Mucosa of descending colon (tissue), 3 donors: ENCODE measurements at regions not wholly inside any gene's neighbourhood (a gene's known extent, or its start where the extent isn't known, plus 50 kb on each side); places are given as distances from the start of the nearest gene placed in this dataset.

Source experiments
- ATAC-seq: fragments of 200-7000 bp; cut with Tn5 transposase; one replicate; pipeline ENCODE4 v1.9.1; 2020; ENCODE audit warnings: mild to moderate bottlenecking, moderate library complexity
- DNase-seq, 3 donors: peaks; one replicate each; pipeline ENCODE4 v3.0.0-alpha.2; 2020
- H3K36me3 ChIP-seq: fragments of 200-600 bp; one replicate; pipeline ENCODE4 v1.8.0; 2021; ENCODE audit warnings: low read depth, mild to moderate bottlenecking
- H3K4me1 ChIP-seq: fragments of 200-600 bp; one replicate; pipeline ENCODE4 v1.8.0; 2021; ENCODE audit warnings: low read depth, mild to moderate bottlenecking
- H3K4me3 ChIP-seq: fragments of 200-600 bp; one replicate; pipeline ENCODE4 v1.8.0; 2021; ENCODE audit warnings: mild to moderate bottlenecking
- H3K9me3 ChIP-seq: fragments of 200-600 bp; one replicate; pipeline ENCODE4 v1.8.0; 2021; ENCODE audit warnings: mild to moderate bottlenecking
- intact Hi-C, 2 donors: fragments of 100-400 bp; cut with DNase I in 1 of 2; cut with micrococcal nuclease in 1 of 2; formaldehyde crosslinking; loops; one replicate each; pipeline versions ENCODE4 v1.11.0 to v1.11.1; 2022; cut with DNase I, micrococcal nuclease
- TF ChIP-seq, protein P1 (sequence below): fragments of 200-600 bp; IDR thresholded peaks from one replicate; pipeline ENCODE4 v1.8.0; 2022; ENCODE audit warnings: antibody characterized with exemption, mild to moderate bottlenecking
- donor health status: DM: no; HTN: no; CAD: no; lungs with moderate emphysema.
- donor health status: DM: no; HTN: no; CAD: no.
- donor health status: DM: no; HTN: yes; CAD: no.

GRCh38 chr16:49018259-49018931, 263.2 kb downstream of the CBLN1 start:
- Histone ChIP-seq H3K36me3 (no peaks in the 10 kb centered on the region), H3K4me1 (no peaks in the 10 kb centered on the region), H3K4me3 (no peak overlapping the region), H3K9me3 (no peaks in the 10 kb centered on the region)
- intact Hi-C loops = no loop called here
- DNase-seq = no peak
- TF ChIP-seq, protein P1, sequence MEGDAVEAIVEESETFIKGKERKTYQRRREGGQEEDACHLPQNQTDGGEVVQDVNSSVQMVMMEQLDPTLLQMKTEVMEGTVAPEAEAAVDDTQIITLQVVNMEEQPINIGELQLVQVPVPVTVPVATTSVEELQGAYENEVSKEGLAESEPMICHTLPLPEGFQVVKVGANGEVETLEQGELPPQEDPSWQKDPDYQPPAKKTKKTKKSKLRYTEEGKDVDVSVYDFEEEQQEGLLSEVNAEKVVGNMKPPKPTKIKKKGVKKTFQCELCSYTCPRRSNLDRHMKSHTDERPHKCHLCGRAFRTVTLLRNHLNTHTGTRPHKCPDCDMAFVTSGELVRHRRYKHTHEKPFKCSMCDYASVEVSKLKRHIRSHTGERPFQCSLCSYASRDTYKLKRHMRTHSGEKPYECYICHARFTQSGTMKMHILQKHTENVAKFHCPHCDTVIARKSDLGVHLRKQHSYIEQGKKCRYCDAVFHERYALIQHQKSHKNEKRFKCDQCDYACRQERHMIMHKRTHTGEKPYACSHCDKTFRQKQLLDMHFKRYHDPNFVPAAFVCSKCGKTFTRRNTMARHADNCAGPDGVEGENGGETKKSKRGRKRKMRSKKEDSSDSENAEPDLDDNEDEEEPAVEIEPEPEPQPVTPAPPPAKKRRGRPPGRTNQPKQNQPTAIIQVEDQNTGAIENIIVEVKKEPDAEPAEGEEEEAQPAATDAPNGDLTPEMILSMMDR = no peak
- ATAC-seq = no peak

GRCh38 chr16:49017501-49017900, 264.1 kb downstream of the CBLN1 start:
- intact Hi-C loops = no loop called here
- Histone ChIP-seq H3K36me3 (no peaks in the 10 kb centered on the region), H3K4me1 (no peaks in the 10 kb centered on the region), H3K9me3 (no peaks in the 10 kb centered on the region), H3K4me3 (no peak overlapping the region)
- TF ChIP-seq, protein P1 = no peak
- ATAC-seq (no peak), DNase-seq (no peak)

- intact Hi-C loops = no loop called here
- no peak for ATAC-seq
- TF ChIP-seq, protein P1 = no peak
- Histone ChIP-seq H3K4me1 (no peaks in the 10 kb centered on the region), H3K36me3 (no peaks in the 10 kb centered on the region), H3K9me3 (no peaks in the 10 kb centered on the region), H3K4me3 (no peak overlapping the region)
- DNase-seq = no peak
These were observed 265.2 kb downstream of the CBLN1 start for GRCh38 chr16:49016461-49016860.

DNA sequence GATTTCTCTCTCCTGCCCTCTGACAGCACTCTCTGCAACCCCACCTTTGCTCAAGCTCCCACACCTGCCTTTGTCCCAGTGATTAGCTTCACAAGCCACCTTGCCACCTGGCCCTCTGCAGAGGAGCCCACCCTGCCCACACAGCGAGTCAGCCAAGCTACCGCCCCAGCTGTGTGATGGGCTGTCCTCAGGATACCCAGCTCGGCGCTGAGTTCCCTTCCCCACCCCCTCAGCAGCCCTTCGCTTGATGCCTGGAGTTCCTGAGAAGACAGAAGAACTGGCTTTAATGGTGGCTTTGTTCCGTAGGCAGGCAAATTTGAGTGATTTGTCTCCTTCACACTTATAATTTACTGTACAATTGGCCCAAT, 266.4 kb downstream of the CBLN1 start:
- no peaks in the 10 kb centered on the region for H3K9me3 ChIP-seq
- intact Hi-C loops = no loop called here
- H3K4me3 ChIP-seq = no peak overlapping the region
- no peak for DNase-seq
- no peaks in the 10 kb centered on the region for H3K4me1 ChIP-seq
- no peak for ATAC-seq
- no peaks in the 10 kb centered on the region for H3K36me3 ChIP-seq
- TF ChIP-seq, protein P1 = no peak

- H3K4me3 ChIP-seq = no peak overlapping the region
- TF ChIP-seq, protein P1 = no peak
- no peaks in the 10 kb centered on the region for H3K36me3 ChIP-seq
- no peaks in the 10 kb centered on the region for H3K9me3 ChIP-seq
- intact Hi-C loops = no loop called here
- ATAC-seq = no peak
- no peak for DNase-seq
- H3K4me1 ChIP-seq = no peaks in the 10 kb centered on the region
These were observed 267.1 kb downstream of the CBLN1 start for GRCh38 chr16:49014277-49015224.
